ENCODE measurements at regions not wholly inside any gene's neighbourhood (a gene's known extent, or its start where the extent isn't known, plus 50 kb on each side); places are given as distances from the start of the nearest gene placed in this dataset.
"Not testable (repeated sequence)": the region's sequence is repeated elsewhere in the genome, so short reads cannot be mapped to it uniquely, and the experiment has no call there.

DNA sequence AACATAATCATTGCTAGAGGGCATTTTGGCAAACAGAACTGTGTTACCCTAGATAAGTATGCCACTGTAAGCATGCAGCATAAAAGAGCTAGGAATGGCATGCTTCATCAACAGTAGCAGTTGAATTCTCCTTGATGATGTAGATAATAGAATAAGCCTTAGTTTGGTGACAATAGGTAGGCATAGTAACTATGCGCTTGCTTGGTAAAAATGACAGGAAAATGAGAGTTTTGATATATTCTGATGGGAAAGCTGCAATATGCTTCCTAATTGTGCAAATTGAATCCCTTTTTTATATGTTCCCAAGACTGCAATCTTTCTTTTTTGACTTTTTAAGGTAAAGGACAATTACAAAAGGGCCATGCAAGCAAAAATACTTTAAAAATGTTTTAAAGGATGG lies 930.9 kb upstream of the FAM98A start:
- H3K27ac Mint-ChIP-seq = no peak overlapping the region
- no peak overlapping the region for H3K4me3 Mint-ChIP-seq
- no peak for DNase-seq
- H3K9me3 Mint-ChIP-seq = no peaks in the 10 kb centered on the region
- H3K4me1 Mint-ChIP-seq = no peaks in the 10 kb centered on the region
- TF ChIP-seq CTCF (IDR thresholded peaks at IDR 0.05) = no peak
- H3K27me3 Mint-ChIP-seq (ENCODE audit: low read depth, poor library complexity) = no peaks in the 10 kb centered on the region
- no peaks in the 10 kb centered on the region for H3K36me3 Mint-ChIP-seq (ENCODE audit: low read depth)

- no peaks in the 10 kb centered on the region for H3K4me1 Mint-ChIP-seq
- no peak for TF ChIP-seq CTCF (IDR thresholded peaks at IDR 0.05)
These were observed 924.9 kb upstream of the FAM98A start for GRCh38 chr2:34523958-34524514.

DNA sequence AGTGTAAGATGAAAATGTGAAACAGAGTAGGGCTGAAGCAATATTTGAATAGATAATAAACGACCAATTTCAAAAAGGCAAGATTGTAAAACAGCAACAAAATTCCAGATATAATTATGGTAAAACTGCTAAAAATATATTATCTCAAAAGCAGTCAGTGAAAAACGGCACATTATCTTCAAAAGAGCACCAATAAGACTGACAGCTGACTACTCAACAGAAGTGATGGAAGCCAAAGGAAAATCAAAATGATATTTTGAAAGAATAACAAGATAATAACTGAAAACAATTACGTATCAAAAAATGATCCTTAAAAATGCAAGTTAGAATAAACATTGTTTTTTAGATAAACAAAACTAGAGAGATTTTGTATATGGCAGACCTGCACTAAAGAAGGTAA lies 920.6 kb upstream of the FAM98A start:
- Mint-ChIP-seq H3K27me3 (ENCODE audit: low read depth, poor library complexity) (no peaks in the 10 kb centered on the region), H3K4me1 (no peaks in the 10 kb centered on the region), H3K9me3 (peaks cover 18% of the 10 kb centered on the region), H3K4me3 (no peak overlapping the region), H3K36me3 (ENCODE audit: low read depth) (no peaks in the 10 kb centered on the region), H3K27ac (no peak overlapping the region)
- DNase-seq = no peak
- no peak for TF ChIP-seq CTCF (IDR thresholded peaks at IDR 0.05)

More at GRCh38 chr2:34523958-34524514, 924.9 kb upstream of the FAM98A start:
- Mint-ChIP-seq H3K9me3 (peaks cover 13% of the 10 kb centered on the region), H3K36me3 (ENCODE audit: low read depth) (no peaks in the 10 kb centered on the region), H3K27ac (no peak overlapping the region), H3K27me3 (ENCODE audit: low read depth, poor library complexity) (no peaks in the 10 kb centered on the region), H3K4me3 (no peak overlapping the region)
- no peak for DNase-seq

DNA sequence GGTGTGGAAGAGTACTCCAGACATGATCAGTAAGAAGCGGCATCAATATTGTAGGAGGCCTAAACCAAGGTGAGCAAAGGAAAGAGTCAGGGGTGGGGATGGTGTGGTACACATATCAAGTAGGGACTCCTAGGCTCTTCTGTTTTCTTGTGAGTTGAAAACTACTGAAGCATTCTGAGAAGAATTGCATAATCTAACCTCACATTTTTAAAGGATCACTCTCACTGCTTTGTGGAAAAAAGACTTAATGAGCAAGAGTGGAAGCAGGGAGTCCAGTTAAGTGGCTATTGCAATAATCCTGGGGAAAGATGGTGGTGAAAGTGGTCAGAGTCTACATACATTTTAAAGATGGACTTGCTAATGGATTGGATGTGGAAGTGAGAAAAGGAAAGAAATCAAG lies 899.5 kb upstream of the FAM98A start:
- Mint-ChIP-seq H3K4me1 (no peaks in the 10 kb centered on the region), H3K4me3 (no peak overlapping the region), H3K9me3 (no peaks in the 10 kb centered on the region), H3K36me3 (ENCODE audit: low read depth) (no peaks in the 10 kb centered on the region), H3K27ac (no peak overlapping the region), H3K27me3 (ENCODE audit: low read depth, poor library complexity) (peaks cover 5% of the 10 kb centered on the region)
- no peak for TF ChIP-seq CTCF (IDR thresholded peaks at IDR 0.05)
- no peak for DNase-seq

GRCh38 chr2:34494192-34494591 lies 895.1 kb upstream of the FAM98A start:
- H3K27me3 Mint-ChIP-seq (ENCODE audit: low read depth, poor library complexity); DNase-seq; H3K4me3 Mint-ChIP-seq; H3K9me3 Mint-ChIP-seq; H3K4me1 Mint-ChIP-seq; H3K36me3 Mint-ChIP-seq (ENCODE audit: low read depth); H3K27ac Mint-ChIP-seq: not testable (repeated sequence)

DNA sequence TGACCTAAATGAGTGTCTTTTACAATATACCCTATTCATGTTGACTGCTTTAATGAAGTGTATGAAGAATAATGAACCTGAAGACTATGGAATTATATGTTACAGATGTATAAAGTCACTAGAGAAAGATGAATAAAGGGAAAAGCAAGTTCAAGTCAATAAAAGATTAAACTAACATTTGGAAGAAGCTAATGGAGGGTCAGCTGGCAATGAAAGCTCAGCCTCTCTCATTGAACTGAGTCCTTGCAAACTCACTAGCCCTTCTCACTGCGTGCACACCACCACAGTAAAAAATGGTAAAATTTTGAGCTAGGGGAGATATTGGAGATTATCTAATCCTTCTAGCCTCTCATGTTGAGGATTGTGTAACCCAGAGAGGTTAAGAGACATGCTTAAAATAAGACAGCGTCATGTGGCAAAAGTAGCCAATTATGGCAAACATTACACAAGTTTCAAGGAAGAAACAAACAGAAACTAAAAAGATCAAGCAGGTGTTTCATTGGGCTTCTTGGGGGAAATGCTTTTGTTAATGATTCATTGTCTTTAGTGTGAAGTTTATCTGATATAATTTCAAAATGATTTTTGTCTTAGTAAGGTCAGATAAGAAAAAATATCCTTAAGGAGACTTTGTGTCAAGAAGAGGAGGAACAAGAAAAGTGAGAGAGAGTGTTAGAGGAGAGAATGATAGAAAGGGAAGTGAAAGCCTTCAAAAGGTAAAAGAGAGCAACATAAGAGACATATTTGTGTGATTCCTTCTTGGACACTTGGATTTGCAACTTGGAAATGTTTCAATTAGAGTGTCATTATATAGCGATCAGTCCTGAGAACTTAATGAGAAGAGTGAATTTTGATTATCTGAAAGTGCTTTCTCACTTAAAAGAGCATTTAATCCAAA lies 893.7 kb upstream of the FAM98A start:
- no peak for DNase-seq
- Mint-ChIP-seq H3K36me3 (ENCODE audit: low read depth) (no peaks in the 10 kb centered on the region), H3K4me1 (no peaks in the 10 kb centered on the region), H3K9me3 (no peaks in the 10 kb centered on the region), H3K27me3 (ENCODE audit: low read depth, poor library complexity) (peaks cover 2% of the 10 kb centered on the region), H3K27ac (peak overlapping the region; percentile 43), H3K4me3 (no peak overlapping the region)
- no peak for TF ChIP-seq CTCF (IDR thresholded peaks at IDR 0.05)

All from nephron progenitor cell (in vitro differentiated cells).